ENCODE measurements at regions not wholly inside any gene's neighbourhood (a gene's known extent, or its start where the extent isn't known, plus 50 kb on each side); places are given as distances from the start of the nearest gene placed in this dataset.

DNA sequence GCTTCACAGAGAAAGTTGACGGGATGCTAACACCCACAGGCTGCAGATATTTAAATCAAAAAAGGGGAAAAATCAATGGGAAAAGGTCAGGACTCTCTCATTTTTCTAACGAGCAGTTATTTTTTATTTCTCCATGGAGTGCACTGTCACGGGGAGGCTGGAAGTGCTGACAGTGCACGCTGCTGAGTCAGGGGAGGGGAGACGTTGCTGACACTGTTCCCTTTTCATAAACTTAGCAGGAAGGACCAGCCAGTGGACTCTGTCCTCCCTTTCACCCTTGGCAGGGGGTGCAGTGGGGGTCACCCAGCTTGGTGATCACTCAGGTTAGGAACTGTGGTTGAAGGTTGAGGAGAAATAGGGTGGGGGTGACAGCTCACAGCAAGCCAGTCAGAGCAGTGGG is 65.6 kb upstream of the FUT8 start:
- TF ChIP-seq POLR2A (IDR thresholded peaks at IDR 0.05) = no peak
- TF ChIP-seq, protein P1, sequence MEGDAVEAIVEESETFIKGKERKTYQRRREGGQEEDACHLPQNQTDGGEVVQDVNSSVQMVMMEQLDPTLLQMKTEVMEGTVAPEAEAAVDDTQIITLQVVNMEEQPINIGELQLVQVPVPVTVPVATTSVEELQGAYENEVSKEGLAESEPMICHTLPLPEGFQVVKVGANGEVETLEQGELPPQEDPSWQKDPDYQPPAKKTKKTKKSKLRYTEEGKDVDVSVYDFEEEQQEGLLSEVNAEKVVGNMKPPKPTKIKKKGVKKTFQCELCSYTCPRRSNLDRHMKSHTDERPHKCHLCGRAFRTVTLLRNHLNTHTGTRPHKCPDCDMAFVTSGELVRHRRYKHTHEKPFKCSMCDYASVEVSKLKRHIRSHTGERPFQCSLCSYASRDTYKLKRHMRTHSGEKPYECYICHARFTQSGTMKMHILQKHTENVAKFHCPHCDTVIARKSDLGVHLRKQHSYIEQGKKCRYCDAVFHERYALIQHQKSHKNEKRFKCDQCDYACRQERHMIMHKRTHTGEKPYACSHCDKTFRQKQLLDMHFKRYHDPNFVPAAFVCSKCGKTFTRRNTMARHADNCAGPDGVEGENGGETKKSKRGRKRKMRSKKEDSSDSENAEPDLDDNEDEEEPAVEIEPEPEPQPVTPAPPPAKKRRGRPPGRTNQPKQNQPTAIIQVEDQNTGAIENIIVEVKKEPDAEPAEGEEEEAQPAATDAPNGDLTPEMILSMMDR (IDR thresholded peaks at IDR 0.05) = no peak
- Histone ChIP-seq H3K4me3 (no peak overlapping the region), H3K27ac (no peak overlapping the region), H3K9me3 (no peaks in the 10 kb centered on the region), H3K27me3 (no peaks in the 10 kb centered on the region), H3K4me1 (no peaks in the 10 kb centered on the region), H3K36me3 (no peaks in the 10 kb centered on the region)
- no peak for DNase-seq
- intact Hi-C loops (cut with DNase I; ENCODE audit: low total_unique reads) = no loop called here

DNA sequence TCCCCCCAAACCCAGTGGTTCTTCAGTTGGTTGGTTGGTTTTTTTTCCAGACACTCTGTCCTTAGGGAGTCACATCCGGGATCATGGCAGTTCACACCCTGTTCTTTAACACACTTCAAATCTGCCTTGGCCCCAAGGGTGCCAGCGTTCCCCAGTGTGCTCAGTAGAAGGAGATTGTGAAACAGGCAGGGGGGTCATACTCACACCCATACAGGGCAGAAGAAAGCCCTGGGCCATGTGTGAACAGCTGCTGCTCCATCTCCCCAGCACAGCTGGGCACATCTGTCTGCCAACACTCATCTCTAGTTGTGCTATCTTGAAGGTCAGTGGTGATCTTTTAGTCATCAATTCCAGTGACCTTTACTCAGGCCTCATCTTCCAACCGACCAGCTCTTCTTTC is 64.4 kb upstream of the FUT8 start:
- H3K4me1 ChIP-seq = no peaks in the 10 kb centered on the region
- no peak overlapping the region for H3K4me3 ChIP-seq
- intact Hi-C loops (cut with DNase I; ENCODE audit: low total_unique reads) = no loop called here
- no peak overlapping the region for H3K27ac ChIP-seq
- H3K9me3 ChIP-seq = no peaks in the 10 kb centered on the region
- no peak for DNase-seq
- no peaks in the 10 kb centered on the region for H3K27me3 ChIP-seq
- no peaks in the 10 kb centered on the region for H3K36me3 ChIP-seq
- TF ChIP-seq, protein P1 (IDR thresholded peaks at IDR 0.05) = no peak
- TF ChIP-seq POLR2A (IDR thresholded peaks at IDR 0.05) = no peak

DNA sequence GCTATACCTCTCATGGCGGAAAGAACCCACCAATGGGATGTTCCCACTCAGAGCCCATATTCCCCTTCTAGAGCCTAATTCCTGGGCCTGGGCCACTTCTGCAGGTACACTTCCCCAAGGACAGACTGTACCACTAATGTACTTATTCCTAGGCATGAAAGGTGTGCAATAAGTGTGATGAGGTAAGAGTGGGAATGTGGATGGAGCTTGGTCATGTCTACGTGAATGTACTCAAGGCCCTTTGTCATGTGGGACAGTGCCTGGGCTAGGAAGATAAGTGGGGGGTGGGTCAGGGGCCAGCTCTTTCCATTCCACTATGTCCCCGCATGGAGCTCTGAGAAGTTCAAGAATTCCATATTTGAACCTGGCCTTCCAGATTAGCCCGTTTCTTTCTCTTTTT is 63.4 kb upstream of the FUT8 start:
- no peaks in the 10 kb centered on the region for H3K9me3 ChIP-seq
- no peaks in the 10 kb centered on the region for H3K36me3 ChIP-seq
- H3K4me1 ChIP-seq = no peaks in the 10 kb centered on the region
- H3K4me3 ChIP-seq = no peak overlapping the region
- TF ChIP-seq, protein P1 (IDR thresholded peaks at IDR 0.05) = no peak
- no peak for TF ChIP-seq POLR2A (IDR thresholded peaks at IDR 0.05)
- DNase-seq = no peak
- intact Hi-C loops (cut with DNase I; ENCODE audit: low total_unique reads) = no loop called here
- no peaks in the 10 kb centered on the region for H3K27me3 ChIP-seq
- no peak overlapping the region for H3K27ac ChIP-seq

DNA sequence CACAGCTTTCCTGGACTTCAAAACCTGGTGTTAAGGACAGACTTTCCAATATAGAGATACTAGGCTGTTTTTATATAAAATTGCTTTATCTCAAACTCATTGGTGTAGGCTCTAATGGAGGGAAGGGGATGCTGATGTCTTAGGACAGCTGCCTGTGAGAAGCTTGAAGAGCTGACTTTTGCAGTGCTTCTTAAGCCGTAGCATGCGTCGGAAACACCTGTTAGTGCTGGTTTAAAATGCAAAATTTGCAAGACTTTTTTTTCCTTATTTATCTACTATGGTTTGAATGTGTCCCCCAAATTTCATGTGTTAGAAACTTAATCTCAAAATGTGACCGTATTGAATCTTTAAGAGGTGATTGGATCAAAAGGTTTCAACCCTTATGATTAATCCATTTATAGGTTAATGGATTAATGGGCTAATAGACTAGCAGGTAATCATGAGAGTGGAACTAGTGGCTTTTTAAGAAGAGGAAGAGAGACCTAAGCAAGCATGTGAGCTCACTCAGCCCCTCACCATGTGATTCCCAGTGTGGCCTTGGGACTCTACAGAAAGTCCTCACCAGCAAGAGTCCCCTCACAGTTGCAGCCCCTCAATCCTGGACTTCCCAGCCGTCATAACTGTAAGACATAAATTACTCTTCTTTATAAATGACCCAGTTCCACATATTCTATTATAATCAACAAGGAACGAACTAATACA is 60.9 kb upstream of the FUT8 start:
- no peaks in the 10 kb centered on the region for H3K9me3 ChIP-seq
- H3K27me3 ChIP-seq = no peaks in the 10 kb centered on the region
- no peaks in the 10 kb centered on the region for H3K36me3 ChIP-seq
- H3K4me3 ChIP-seq = no peak overlapping the region
- intact Hi-C loops (cut with DNase I; ENCODE audit: low total_unique reads) = no loop called here
- no peak for DNase-seq
- no peaks in the 10 kb centered on the region for H3K4me1 ChIP-seq
- TF ChIP-seq, protein P1 (IDR thresholded peaks at IDR 0.05) = no peak
- H3K27ac ChIP-seq = no peak overlapping the region

DNA sequence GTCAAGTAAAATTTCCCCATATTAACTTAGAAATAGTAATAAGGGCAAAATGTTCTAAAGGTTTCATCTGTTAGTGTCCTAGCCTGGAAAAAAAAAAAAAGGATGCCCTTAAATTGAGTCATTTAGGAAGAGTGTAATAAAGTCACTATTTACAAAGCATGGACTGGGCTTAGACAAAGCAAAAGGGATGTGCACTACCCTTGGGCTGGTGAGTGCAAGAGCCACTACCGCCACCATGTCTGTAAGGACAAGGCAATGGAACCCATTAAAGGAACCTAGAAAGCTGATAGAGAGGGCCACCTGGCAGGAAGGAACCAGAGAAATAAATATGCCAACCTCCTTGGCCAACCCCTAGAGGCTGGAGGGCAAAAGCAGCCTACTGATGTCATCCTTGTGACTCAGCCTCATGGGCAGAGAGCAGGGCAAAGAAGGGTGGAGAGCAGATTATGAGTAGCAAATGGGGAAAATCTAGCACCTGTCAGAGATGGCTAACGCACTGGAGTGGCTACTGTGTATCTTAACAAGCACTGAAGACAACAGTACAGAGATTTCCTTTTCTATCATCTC is 59.5 kb upstream of the FUT8 start:
- DNase-seq = no peak
- no peaks in the 10 kb centered on the region for H3K9me3 ChIP-seq
- H3K4me3 ChIP-seq = no peak overlapping the region
- H3K27me3 ChIP-seq = no peaks in the 10 kb centered on the region
- no peak overlapping the region for H3K27ac ChIP-seq
- intact Hi-C loops (cut with DNase I; ENCODE audit: low total_unique reads) = no loop called here
- TF ChIP-seq, protein P1 (IDR thresholded peaks at IDR 0.05) = no peak
- TF ChIP-seq POLR2A (IDR thresholded peaks at IDR 0.05) = no peak
- H3K4me1 ChIP-seq = no peaks in the 10 kb centered on the region
- no peaks in the 10 kb centered on the region for H3K36me3 ChIP-seq
